KMS-11 (cell line): ENCODE measurements at regions not wholly inside any gene's neighbourhood (a gene's known extent, or its start where the extent isn't known, plus 50 kb on each side); places are given as distances from the start of the nearest gene placed in this dataset.

Experiments used
- H2AFZ ChIP-seq: fragments of 200-600 bp; sonication (generic); 2 replicates; pipeline ENCODE4 v1.6.1; 2016; ENCODE audit warnings: antibody characterized with exemption, mixed run types, low read depth
- H3K27ac ChIP-seq: fragments of 200-600 bp; sonication (generic); 2 replicates; pipeline ENCODE4 v1.6.1; 2016; ENCODE audit warnings: mild to moderate bottlenecking, mixed run types
- H3K27me3 ChIP-seq: fragments of 200-600 bp; sonication (generic); 2 replicates; pipeline ENCODE4 v1.6.1; 2017; ENCODE audit warnings: mild to moderate bottlenecking, low read depth, mixed run types, moderate library complexity; ENCODE audit not compliant: insufficient read depth
- H3K36me3 ChIP-seq: fragments of 200-600 bp; sonication (generic); 2 replicates; pipeline ENCODE4 v1.6.1; 2017; ENCODE audit warnings: mild to moderate bottlenecking, mixed run types; ENCODE audit not compliant: insufficient read depth
- H3K4me1 ChIP-seq: fragments of 200-600 bp; sonication (generic); 2 replicates; pipeline ENCODE4 v1.6.1; 2016; ENCODE audit warnings: mild to moderate bottlenecking, low read depth, mixed run types; ENCODE audit not compliant: poor library complexity, severe bottlenecking
- H3K4me2 ChIP-seq: fragments of 200-600 bp; sonication (generic); 2 replicates; pipeline ENCODE4 v1.7.0; 2016; ENCODE audit warnings: mild to moderate bottlenecking, mixed run types
- H3K4me3 ChIP-seq: fragments of 200-600 bp; sonication (generic); IDR thresholded peaks from 2 replicates; pipeline ENCODE4 v1.6.1; 2017; ENCODE audit warnings: low read depth, low read length, mixed read lengths; ENCODE audit not compliant: insufficient read depth
- H3K79me2 ChIP-seq: fragments of 200-600 bp; sonication (generic); 2 replicates; pipeline ENCODE4 v1.6.1; 2016; ENCODE audit warnings: low read depth, mixed run types; ENCODE audit not compliant: insufficient read depth
- H3K9ac ChIP-seq: fragments of 200-600 bp; sonication (generic); 2 replicates; pipeline ENCODE4 v1.6.1; 2016; ENCODE audit warnings: mild to moderate bottlenecking, mixed run types
- H4K20me1 ChIP-seq: fragments of 200-600 bp; sonication (generic); 2 replicates; pipeline ENCODE4 v1.6.1; 2016; ENCODE audit warnings: mild to moderate bottlenecking, mixed run types; ENCODE audit not compliant: insufficient read depth
- TF ChIP-seq, protein P1 (sequence below): fragments of 200-600 bp; sonication (generic); conservative IDR thresholded peaks from 2 replicates; pipeline ENCODE4 v1.6.1; 2017; ENCODE audit warnings: low read depth, mild to moderate bottlenecking, antibody characterized with exemption, low read length, moderate library complexity, mixed read lengths

DNA sequence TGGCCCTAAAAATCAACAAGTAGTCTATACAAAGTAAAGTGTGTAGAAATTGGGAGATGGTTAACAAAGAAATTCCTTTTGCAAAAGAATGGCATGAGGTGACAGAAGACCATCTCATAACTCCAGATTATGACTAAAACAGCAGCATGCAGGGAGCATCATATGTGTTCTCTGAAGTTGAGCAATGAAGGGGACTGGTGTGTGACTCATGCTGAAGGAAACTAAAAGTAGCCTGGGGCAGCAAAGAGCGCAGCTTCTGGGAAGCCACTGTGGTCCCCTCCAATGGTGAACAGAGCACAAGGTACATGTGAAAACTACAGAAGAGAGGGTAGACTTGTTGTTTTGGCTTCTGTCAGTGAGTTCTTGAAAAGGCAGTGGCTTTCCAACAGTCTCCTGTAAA, 133.4 kb downstream of the MACC1 start:
- Histone ChIP-seq H4K20me1 (no peaks in the 10 kb centered on the region), H3K4me1 (no peaks in the 10 kb centered on the region), H3K27me3 (no peaks in the 10 kb centered on the region), H3K36me3 (no peaks in the 10 kb centered on the region), H3K4me2 (no peak overlapping the region), H3K4me3 (no peak overlapping the region), H2AFZ (no peak overlapping the region), H3K27ac (no peak overlapping the region), H3K9ac (no peak overlapping the region), H3K79me2 (no peaks in the 10 kb centered on the region)
- TF ChIP-seq, protein P1, sequence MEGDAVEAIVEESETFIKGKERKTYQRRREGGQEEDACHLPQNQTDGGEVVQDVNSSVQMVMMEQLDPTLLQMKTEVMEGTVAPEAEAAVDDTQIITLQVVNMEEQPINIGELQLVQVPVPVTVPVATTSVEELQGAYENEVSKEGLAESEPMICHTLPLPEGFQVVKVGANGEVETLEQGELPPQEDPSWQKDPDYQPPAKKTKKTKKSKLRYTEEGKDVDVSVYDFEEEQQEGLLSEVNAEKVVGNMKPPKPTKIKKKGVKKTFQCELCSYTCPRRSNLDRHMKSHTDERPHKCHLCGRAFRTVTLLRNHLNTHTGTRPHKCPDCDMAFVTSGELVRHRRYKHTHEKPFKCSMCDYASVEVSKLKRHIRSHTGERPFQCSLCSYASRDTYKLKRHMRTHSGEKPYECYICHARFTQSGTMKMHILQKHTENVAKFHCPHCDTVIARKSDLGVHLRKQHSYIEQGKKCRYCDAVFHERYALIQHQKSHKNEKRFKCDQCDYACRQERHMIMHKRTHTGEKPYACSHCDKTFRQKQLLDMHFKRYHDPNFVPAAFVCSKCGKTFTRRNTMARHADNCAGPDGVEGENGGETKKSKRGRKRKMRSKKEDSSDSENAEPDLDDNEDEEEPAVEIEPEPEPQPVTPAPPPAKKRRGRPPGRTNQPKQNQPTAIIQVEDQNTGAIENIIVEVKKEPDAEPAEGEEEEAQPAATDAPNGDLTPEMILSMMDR = no peak

DNA sequence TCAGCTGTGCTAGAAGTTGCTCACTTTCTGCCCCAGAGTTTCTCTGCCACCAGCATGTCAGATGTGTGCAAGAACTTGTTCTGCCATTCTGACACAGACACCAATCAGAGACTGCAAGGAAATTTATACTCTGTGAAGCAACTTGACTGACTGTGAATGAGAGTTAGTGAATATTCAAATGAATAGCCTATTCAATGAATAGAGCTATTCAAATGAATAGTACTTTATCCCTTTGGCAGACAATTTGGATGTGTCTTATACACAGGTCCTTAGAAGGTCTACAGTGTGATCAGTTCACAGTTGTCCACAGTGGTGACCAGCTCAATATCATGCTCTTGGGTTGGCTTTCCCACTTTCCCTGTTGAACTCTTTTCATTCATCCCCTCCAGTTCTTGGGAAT, 138.1 kb downstream of the MACC1 start:
- H4K20me1 ChIP-seq = no peaks in the 10 kb centered on the region
- H3K27ac ChIP-seq = no peak overlapping the region
- no peak overlapping the region for H3K9ac ChIP-seq
- H2AFZ ChIP-seq = no peak overlapping the region
- H3K27me3 ChIP-seq = no peaks in the 10 kb centered on the region
- no peaks in the 10 kb centered on the region for H3K79me2 ChIP-seq
- no peak overlapping the region for H3K4me2 ChIP-seq
- TF ChIP-seq, protein P1 = no peak
- no peaks in the 10 kb centered on the region for H3K36me3 ChIP-seq
- no peak overlapping the region for H3K4me3 ChIP-seq
- no peaks in the 10 kb centered on the region for H3K4me1 ChIP-seq

DNA sequence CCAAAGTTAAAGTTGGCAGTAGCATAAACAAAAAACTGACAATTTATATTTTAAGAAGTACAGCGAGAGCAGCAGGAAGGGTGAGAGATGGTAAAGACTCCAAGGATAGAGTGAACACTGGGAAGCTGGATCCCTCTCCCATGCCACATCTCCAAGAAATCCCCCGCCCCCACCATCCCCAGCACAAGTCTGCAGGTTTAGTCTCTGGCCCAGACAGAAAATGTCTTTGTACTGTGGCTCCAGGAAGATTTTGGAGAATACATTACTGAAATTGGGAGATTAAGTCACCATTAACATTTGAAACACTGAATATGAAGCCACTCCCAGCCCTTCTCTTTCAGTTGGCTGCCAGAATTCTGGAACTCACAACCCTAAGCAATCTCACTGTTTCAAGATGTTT, 140.3 kb downstream of the MACC1 start:
- Histone ChIP-seq H2AFZ (no peak overlapping the region), H3K27me3 (no peaks in the 10 kb centered on the region), H3K9ac (no peak overlapping the region), H3K27ac (no peak overlapping the region), H3K36me3 (no peaks in the 10 kb centered on the region), H3K4me3 (no peak overlapping the region), H3K4me2 (no peak overlapping the region), H3K79me2 (no peaks in the 10 kb centered on the region), H4K20me1 (no peaks in the 10 kb centered on the region), H3K4me1 (no peaks in the 10 kb centered on the region)
- TF ChIP-seq, protein P1 = no peak

DNA sequence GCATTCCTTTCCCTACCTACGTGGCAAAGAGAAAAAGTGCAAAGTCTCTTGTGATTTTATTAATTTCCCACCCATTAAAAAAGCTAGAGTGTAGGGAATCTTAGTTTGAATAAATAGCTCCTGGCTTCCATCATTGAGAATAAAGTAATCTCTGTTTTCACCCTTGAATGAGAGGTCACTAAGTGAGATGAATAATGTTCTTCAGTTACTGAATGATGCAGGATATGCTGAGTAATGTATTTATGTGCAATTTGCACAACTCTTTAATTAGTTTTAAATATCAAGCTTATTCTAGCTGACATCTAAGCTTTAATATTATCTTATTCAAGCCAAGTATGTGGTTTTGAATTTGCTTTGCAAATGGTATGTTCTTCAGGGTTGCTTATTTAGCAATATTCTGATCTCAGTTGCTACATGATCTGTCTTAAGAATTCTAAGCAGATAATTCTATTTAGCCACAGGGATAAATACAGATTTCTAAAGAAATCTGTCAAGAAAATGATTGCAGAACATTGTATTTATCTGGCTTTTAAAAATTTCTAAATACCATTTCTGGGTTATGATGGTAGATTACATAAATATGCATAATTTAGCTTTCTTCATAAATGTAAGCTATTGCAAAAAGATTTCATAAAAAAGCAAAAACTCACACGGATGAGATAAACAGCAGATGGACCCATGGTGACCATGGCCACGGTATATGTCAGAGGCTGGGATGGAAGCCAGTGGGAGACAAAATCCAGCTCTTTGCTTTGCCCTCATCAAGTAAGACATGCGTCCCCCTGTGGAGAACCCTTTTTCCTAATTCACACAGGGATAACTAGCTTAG, 141.0 kb downstream of the MACC1 start:
- H2AFZ ChIP-seq = no peak overlapping the region
- no peaks in the 10 kb centered on the region for H4K20me1 ChIP-seq
- H3K4me2 ChIP-seq = no peak overlapping the region
- H3K4me3 ChIP-seq = no peak overlapping the region
- TF ChIP-seq, protein P1 = no peak
- H3K27ac ChIP-seq = no peak overlapping the region
- H3K27me3 ChIP-seq = no peaks in the 10 kb centered on the region
- no peaks in the 10 kb centered on the region for H3K79me2 ChIP-seq
- no peaks in the 10 kb centered on the region for H3K36me3 ChIP-seq
- no peak overlapping the region for H3K9ac ChIP-seq
- H3K4me1 ChIP-seq = no peaks in the 10 kb centered on the region
